PC-9 (cell line): ENCODE measurements at regions not wholly inside any gene's neighbourhood (a gene's known extent, or its start where the extent isn't known, plus 50 kb on each side); places are given as distances from the start of the nearest gene placed in this dataset.

ENCODE experiments used
- CTCF ChIP-seq: fragments of 200-600 bp; sonication (generic); conservative IDR thresholded peaks from 2 replicates; pipeline ENCODE4 v1.6.1; 2017; ENCODE audit warnings: mixed run types, antibody characterized with exemption, mild to moderate bottlenecking, moderate library complexity
- EZH2 ChIP-seq: fragments of 200-600 bp; sonication (generic); IDR thresholded peaks from 2 replicates; pipeline ENCODE4 v1.8.0; 2017; ENCODE audit warnings: antibody characterized with exemption, low read depth

GRCh38 chr4:31655328-31655727 is 935.2 kb downstream of the PCDH7 start:
- TF ChIP-seq CTCF (no peak), EZH2 (no peak)
